Neural cell (in vitro differentiated cells): ENCODE measurements at regions not wholly inside any gene's neighbourhood (a gene's known extent, or its start where the extent isn't known, plus 50 kb on each side); places are given as distances from the start of the nearest gene placed in this dataset.

ENCODE experiments used
- H2AFZ ChIP-seq: fragments of 200-600, 300-800 bp; sonication (generic), shearing (Covaris generic); 2 replicates; pipeline ENCODE4 v1.6.0; 2014; ENCODE audit warnings: low read depth, mild to moderate bottlenecking, antibody characterized with exemption, low read length, moderate library complexity
- H3F3A ChIP-seq: fragments of 200-600 bp; shearing (Covaris generic); 2 replicates; pipeline ENCODE4 v1.6.1; 2016; ENCODE audit warnings: mild to moderate bottlenecking, moderate library complexity, mixed read lengths, antibody characterized with exemption, low read length; ENCODE audit not compliant: insufficient read depth, poor library complexity, severe bottlenecking
- H3K27ac ChIP-seq: fragments of 200-600, 300-800 bp; sonication (generic), shearing (Covaris generic); 2 replicates; pipeline ENCODE4 v1.5.1; 2014; ENCODE audit warnings: mild to moderate bottlenecking, low read length, moderate library complexity
- H3K27me3 ChIP-seq: fragments of 300-800, 200-600 bp; sonication (generic), shearing (Covaris generic); 2 replicates; pipeline ENCODE4 v1.6.0; 2014; ENCODE audit warnings: mild to moderate bottlenecking, low read depth, low read length, moderate library complexity; ENCODE audit not compliant: insufficient read depth
- H3K36me3 ChIP-seq: fragments of 300-800, 200-600 bp; sonication (generic), shearing (Covaris generic); 2 replicates; pipeline ENCODE4 v1.5.1; 2014; ENCODE audit warnings: mild to moderate bottlenecking, antibody characterized with exemption, low read length, moderate library complexity; ENCODE audit not compliant: insufficient read depth
- H3K4me2 ChIP-seq: fragments of 300-800, 200-600 bp; sonication (generic), shearing (Covaris generic); 2 replicates; pipeline ENCODE4 v1.6.0; 2014; ENCODE audit warnings: mild to moderate bottlenecking, low read length
- H3K4me3 ChIP-seq: fragments of 300-800, 200-600 bp; sonication (generic), shearing (Covaris generic); 2 replicates; pipeline ENCODE4 v1.5.1; 2014; ENCODE audit warnings: mild to moderate bottlenecking, low read length, moderate library complexity
- H3K79me2 ChIP-seq: fragments of 200-600 bp; shearing (Covaris generic); replicated peaks from 2 replicates; pipeline ENCODE4 v1.6.0; 2014; ENCODE audit warnings: mild to moderate bottlenecking, low read length, moderate library complexity; ENCODE audit not compliant: insufficient read depth
- H3K9ac ChIP-seq: fragments of 300-800, 200-600 bp; sonication (generic), shearing (Covaris generic); 2 replicates; pipeline ENCODE4 v1.6.1; 2016; ENCODE audit warnings: mild to moderate bottlenecking, low read length, mixed read lengths
- H3K9me2 ChIP-seq: fragments of 200-600 bp; shearing (Covaris generic); 2 replicates; pipeline ENCODE4 v1.6.1; 2016; ENCODE audit warnings: mild to moderate bottlenecking, low read length, mixed read lengths; ENCODE audit not compliant: insufficient read depth
- H3K9me3 ChIP-seq: fragments of 200-600, 300-800 bp; sonication (generic), shearing (Covaris generic); 2 replicates; pipeline ENCODE4 v1.6.1; 2016; ENCODE audit warnings: mild to moderate bottlenecking, mixed run types, low read length, moderate library complexity, mixed read lengths
- H4K20me1 ChIP-seq: fragments of 200-600 bp; shearing (Covaris generic); 2 replicates; pipeline ENCODE4 v1.6.1; 2016; ENCODE audit warnings: mild to moderate bottlenecking, mixed run types; ENCODE audit not compliant: insufficient read depth
- CTCF ChIP-seq: fragments of 450-650 bp; IDR thresholded peaks from 2 replicates; pipeline ENCODE4 v1.5.1; 2014; ENCODE audit warnings: antibody characterized with exemption, mild to moderate bottlenecking, moderate library complexity; ENCODE audit not compliant: poor library complexity, severe bottlenecking
- EP300 ChIP-seq: fragments of 450-650 bp; conservative IDR thresholded peaks from 2 replicates; pipeline ENCODE4 v1.6.1; 2014; ENCODE audit warnings: antibody characterized with exemption, mild to moderate bottlenecking, moderate library complexity; ENCODE audit not compliant: poor library complexity, severe bottlenecking
- EZH2 ChIP-seq: fragments of 200-600, 300-800 bp; shearing (Covaris generic), sonication (generic); IDR thresholded peaks from 2 replicates; pipeline ENCODE4 v1.6.1; 2014; ENCODE audit warnings: antibody characterized with exemption, low read length, borderline replicate concordance, mild to moderate bottlenecking; ENCODE audit not compliant: insufficient read depth, poor library complexity, severe bottlenecking
- MXI1 ChIP-seq: fragments of 450-650 bp; conservative IDR thresholded peaks from 2 replicates; pipeline ENCODE4 v1.6.1; 2014; ENCODE audit warnings: antibody characterized with exemption, mild to moderate bottlenecking; ENCODE audit not compliant: poor library complexity, severe bottlenecking
- POLR2AphosphoS5 ChIP-seq: IDR thresholded peaks from 2 replicates; pipeline ENCODE4 v1.6.1; 2012
- RAD21 ChIP-seq: fragments of 450-650 bp; conservative IDR thresholded peaks from 2 replicates; pipeline ENCODE4 v1.6.1; 2014; ENCODE audit warnings: antibody characterized with exemption, mild to moderate bottlenecking, moderate library complexity
- REST ChIP-seq: IDR thresholded peaks from 2 replicates; pipeline ENCODE4 v1.6.1; 2012; ENCODE audit warnings: borderline replicate concordance
- SMC3 ChIP-seq: fragments of 450-650 bp; conservative IDR thresholded peaks from 2 replicates; pipeline ENCODE4 v1.6.1; 2014; ENCODE audit warnings: antibody characterized with exemption, mild to moderate bottlenecking, moderate library complexity; ENCODE audit not compliant: poor library complexity
- TAF1 ChIP-seq: IDR thresholded peaks from 2 replicates; pipeline ENCODE4 v1.6.1; 2012; ENCODE audit warnings: low read depth

GRCh38 chr4:178027796-178028195 lies 585.6 kb upstream of the AGA start:
- Histone ChIP-seq H3K79me2 (no peaks in the 10 kb centered on the region), H3K4me3 (no peak overlapping the region), H3K9me2 (no peaks in the 10 kb centered on the region), H2AFZ (no peak overlapping the region), H4K20me1 (no peaks in the 10 kb centered on the region), H3K36me3 (no peaks in the 10 kb centered on the region), H3K27ac (no peak overlapping the region), H3K27me3 (no peaks in the 10 kb centered on the region), H3K9me3 (no peaks in the 10 kb centered on the region), H3K9ac (no peak overlapping the region), H3F3A (no peaks in the 10 kb centered on the region), H3K4me2 (no peak overlapping the region)
- no peak for TF ChIP-seq MXI1
- no peak for TF ChIP-seq EZH2
- no peak for TF ChIP-seq REST
- no peak for TF ChIP-seq RAD21
- no peak for TF ChIP-seq CTCF
- TF ChIP-seq TAF1, result no peak
- TF ChIP-seq POLR2AphosphoS5, result no peak
- no peak for TF ChIP-seq SMC3
- no peak for TF ChIP-seq EP300

- H3K36me3 ChIP-seq, result no peaks in the 10 kb centered on the region
- H3K27me3 ChIP-seq, result no peaks in the 10 kb centered on the region
- no peak overlapping the region for H2AFZ ChIP-seq
- no peak overlapping the region for H3K27ac ChIP-seq
- H3K79me2 ChIP-seq, result no peaks in the 10 kb centered on the region
- no peak for TF ChIP-seq TAF1
- TF ChIP-seq EZH2, result no peak
- no peak for TF ChIP-seq CTCF
- H3K9ac ChIP-seq, result no peak overlapping the region
- no peaks in the 10 kb centered on the region for H3K9me3 ChIP-seq
- H3K4me2 ChIP-seq, result no peak overlapping the region
- no peak overlapping the region for H3K4me3 ChIP-seq
- no peaks in the 10 kb centered on the region for H3K9me2 ChIP-seq
- no peaks in the 10 kb centered on the region for H3F3A ChIP-seq
- H4K20me1 ChIP-seq, result no peaks in the 10 kb centered on the region
Observed at GRCh38 chr4:178028481-178028880, 586.2 kb upstream of the AGA start.
